ENCODE measurements at regions not wholly inside any gene's neighbourhood (a gene's known extent, or its start where the extent isn't known, plus 50 kb on each side); places are given as distances from the start of the nearest gene placed in this dataset.

DNA sequence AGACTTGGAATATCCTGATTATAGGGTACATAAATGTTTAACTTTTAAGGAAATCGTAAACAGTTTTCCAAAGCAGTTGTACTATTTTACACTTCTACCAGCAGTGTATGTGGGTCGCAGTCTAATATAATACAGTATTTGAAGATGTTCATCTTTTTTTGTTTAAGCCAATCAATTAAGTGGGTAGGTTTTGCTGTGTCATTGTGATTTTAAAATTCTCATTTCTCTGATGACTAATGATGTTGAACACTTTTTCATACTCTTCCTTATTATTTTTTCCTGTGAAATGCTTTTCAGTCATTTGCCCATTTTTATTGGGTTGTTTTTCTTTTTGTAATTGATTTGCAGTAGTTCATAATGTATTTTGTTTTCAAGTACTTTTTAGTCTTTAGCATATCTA, 2689.7 kb downstream of the PCDH9 start:
- Histone ChIP-seq H3K27me3 (no peaks in the 10 kb centered on the region), H3K36me3 (no peaks in the 10 kb centered on the region), H3K9me3 (no peaks in the 10 kb centered on the region), H3K27ac (replicated peaks in 1 of 4) (no peak overlapping the region), H3K4me3 (no peak overlapping the region), H3K4me1 (no peaks in the 10 kb centered on the region)
- intact Hi-C loops (cut with DNase I): no loop called here
- TF ChIP-seq POLR2A (IDR thresholded peaks at IDR 0.05; ENCODE audit: low read depth) (no peak), POLR2AphosphoS5 (IDR thresholded peaks at IDR 0.05) (no peak), EP300 (IDR thresholded peaks at IDR 0.05) (no peak)
- TF ChIP-seq, protein P1, sequence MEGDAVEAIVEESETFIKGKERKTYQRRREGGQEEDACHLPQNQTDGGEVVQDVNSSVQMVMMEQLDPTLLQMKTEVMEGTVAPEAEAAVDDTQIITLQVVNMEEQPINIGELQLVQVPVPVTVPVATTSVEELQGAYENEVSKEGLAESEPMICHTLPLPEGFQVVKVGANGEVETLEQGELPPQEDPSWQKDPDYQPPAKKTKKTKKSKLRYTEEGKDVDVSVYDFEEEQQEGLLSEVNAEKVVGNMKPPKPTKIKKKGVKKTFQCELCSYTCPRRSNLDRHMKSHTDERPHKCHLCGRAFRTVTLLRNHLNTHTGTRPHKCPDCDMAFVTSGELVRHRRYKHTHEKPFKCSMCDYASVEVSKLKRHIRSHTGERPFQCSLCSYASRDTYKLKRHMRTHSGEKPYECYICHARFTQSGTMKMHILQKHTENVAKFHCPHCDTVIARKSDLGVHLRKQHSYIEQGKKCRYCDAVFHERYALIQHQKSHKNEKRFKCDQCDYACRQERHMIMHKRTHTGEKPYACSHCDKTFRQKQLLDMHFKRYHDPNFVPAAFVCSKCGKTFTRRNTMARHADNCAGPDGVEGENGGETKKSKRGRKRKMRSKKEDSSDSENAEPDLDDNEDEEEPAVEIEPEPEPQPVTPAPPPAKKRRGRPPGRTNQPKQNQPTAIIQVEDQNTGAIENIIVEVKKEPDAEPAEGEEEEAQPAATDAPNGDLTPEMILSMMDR (IDR thresholded peaks at IDR 0.05): no peak
- WGBS: 96% methylated on average over 2 of the region's 2 CpGs
- no peak for DNase-seq (ENCODE audit: extremely low spot score)

DNA sequence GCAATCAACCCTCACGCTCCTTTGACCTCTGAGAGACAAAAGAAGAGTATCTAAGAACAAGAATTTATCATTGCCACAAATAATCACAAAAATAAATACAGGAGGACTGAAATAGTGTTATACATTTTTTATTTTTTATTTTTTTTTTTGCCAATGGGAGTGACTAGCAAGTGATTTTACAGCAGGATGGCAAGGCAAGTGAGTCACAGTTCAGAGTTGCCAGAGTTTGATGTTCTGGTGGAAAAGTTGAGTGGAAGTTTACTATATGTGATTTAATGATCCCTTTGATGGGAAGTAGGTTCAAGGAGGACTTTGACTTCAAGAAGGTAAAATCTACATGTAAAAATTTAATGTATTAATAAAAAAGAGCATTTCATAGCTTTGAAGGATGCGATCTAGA, 2691.4 kb downstream of the PCDH9 start:
- no peaks in the 10 kb centered on the region for H3K4me1 ChIP-seq
- no peak overlapping the region for H3K27ac ChIP-seq (replicated peaks in 1 of 4)
- TF ChIP-seq, protein P1 (IDR thresholded peaks at IDR 0.05): no peak
- TF ChIP-seq POLR2AphosphoS5 (IDR thresholded peaks at IDR 0.05) (no peak), EP300 (IDR thresholded peaks at IDR 0.05) (no peak), POLR2A (IDR thresholded peaks at IDR 0.05; ENCODE audit: low read depth) (no peak)
- WGBS: 94% methylated on average over 2 of the region's 2 CpGs
- intact Hi-C loops (cut with DNase I): no loop called here
- no peaks in the 10 kb centered on the region for H3K27me3 ChIP-seq
- no peak for DNase-seq (ENCODE audit: extremely low spot score)
- no peaks in the 10 kb centered on the region for H3K9me3 ChIP-seq
- no peaks in the 10 kb centered on the region for H3K36me3 ChIP-seq
- H3K4me3 ChIP-seq: no peak overlapping the region

DNA sequence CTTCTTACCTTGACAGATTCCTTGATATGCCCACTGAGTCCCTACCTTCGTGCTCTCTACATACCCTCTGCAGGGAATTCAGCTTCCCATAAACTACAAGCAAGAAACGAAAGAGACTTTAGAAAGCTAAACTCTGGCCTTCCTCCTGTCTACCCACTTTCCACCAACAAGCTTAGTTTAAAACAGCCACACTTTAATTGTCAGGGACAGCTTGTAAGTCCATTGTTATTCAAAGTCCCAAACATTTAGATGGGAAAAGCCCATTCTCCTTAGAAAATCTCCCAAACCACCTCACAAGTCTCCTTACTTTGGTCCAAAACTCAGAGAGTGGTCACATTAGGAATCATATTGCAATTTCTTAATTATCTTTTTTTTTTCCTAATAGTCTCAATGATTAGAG, 2695.8 kb downstream of the PCDH9 start:
- no peaks in the 10 kb centered on the region for H3K9me3 ChIP-seq
- H3K36me3 ChIP-seq: no peaks in the 10 kb centered on the region
- TF ChIP-seq EP300 (IDR thresholded peaks at IDR 0.05) (no peak), POLR2A (IDR thresholded peaks at IDR 0.05; ENCODE audit: low read depth) (no peak), POLR2AphosphoS5 (IDR thresholded peaks at IDR 0.05) (no peak)
- TF ChIP-seq, protein P1 (IDR thresholded peaks at IDR 0.05): no peak
- intact Hi-C loops (cut with DNase I): no loop called here
- H3K4me1 ChIP-seq: no peaks in the 10 kb centered on the region
- H3K27me3 ChIP-seq: no peaks in the 10 kb centered on the region
- WGBS: 79% methylated on average over 2 of the region's 2 CpGs
- no peak for DNase-seq (ENCODE audit: extremely low spot score)
- no peak overlapping the region for H3K4me3 ChIP-seq
- no peak overlapping the region for H3K27ac ChIP-seq (replicated peaks in 1 of 4)

DNA sequence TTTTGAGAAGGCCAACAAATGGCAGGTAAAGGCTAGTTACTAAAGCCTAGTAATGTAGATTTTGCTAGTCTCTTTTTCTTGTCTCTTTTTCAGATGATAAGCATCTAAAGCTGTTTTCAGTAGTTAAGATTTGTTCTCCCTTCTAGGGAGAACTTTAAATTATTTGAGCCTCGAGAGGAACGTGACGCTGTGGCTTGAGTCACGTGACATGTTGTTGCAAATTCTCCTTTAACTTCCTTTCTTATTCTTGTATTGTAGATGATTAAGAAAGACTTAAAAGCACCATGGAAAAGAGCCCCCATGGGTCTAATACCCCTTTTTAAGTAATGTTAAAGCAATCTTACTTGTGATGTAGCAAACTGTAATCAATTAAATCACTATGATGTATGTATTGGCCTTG, 2698.7 kb downstream of the PCDH9 start:
- H3K36me3 ChIP-seq: no peaks in the 10 kb centered on the region

More for the DNA sequence above, 2698.7 kb downstream of the PCDH9 start:
- no peaks in the 10 kb centered on the region for H3K27me3 ChIP-seq
- 91% methylated on average over 4 of the region's 4 CpGs for WGBS
- no peak overlapping the region for H3K27ac ChIP-seq (replicated peaks in 1 of 4)
- TF ChIP-seq POLR2A (IDR thresholded peaks at IDR 0.05; ENCODE audit: low read depth): no peak
- TF ChIP-seq EP300 (IDR thresholded peaks at IDR 0.05): no peak
- TF ChIP-seq, protein P1 (IDR thresholded peaks at IDR 0.05): no peak
- TF ChIP-seq POLR2AphosphoS5 (IDR thresholded peaks at IDR 0.05): no peak
- intact Hi-C loops (cut with DNase I): no loop called here
- H3K4me3 ChIP-seq: no peak overlapping the region
- H3K9me3 ChIP-seq: no peaks in the 10 kb centered on the region
- H3K4me1 ChIP-seq: no peaks in the 10 kb centered on the region
- no peak for DNase-seq (ENCODE audit: extremely low spot score)

Measured in esophagus muscularis mucosa (tissue), 4 donors.